Esophagus squamous epithelium (tissue), 5 donors: ENCODE measurements at regions not wholly inside any gene's neighbourhood (a gene's known extent, or its start where the extent isn't known, plus 50 kb on each side); places are given as distances from the start of the nearest gene placed in this dataset.

Source experiments
- DNase-seq: peaks from one replicate; lab custom pipeline; 2025; lab: John Stamatoyannopoulos, UW
- H3K27ac ChIP-seq, 4 donors: fragments of 200-600 bp; sonication (generic); one replicate each; pipeline ENCODE4 v1.5.1; 2016 to 2019; ENCODE audit warnings: mild to moderate bottlenecking in 1 of 4
- H3K27me3 ChIP-seq, 4 donors: fragments of 200-600 bp; sonication (generic); 1 replicate in 3 of 4; 2 replicates in 1 of 4; pipeline versions ENCODE4 v1.5.1 to v1.6.0; 2017 to 2021; ENCODE audit warnings: antibody characterized with exemption in 1 of 4
- H3K36me3 ChIP-seq, 3 donors: fragments of 200-600 bp; sonication (generic); one replicate each; pipeline ENCODE4 v1.5.1; 2016 to 2019
- H3K4me1 ChIP-seq, 3 donors: fragments of 200-600 bp; sonication (generic); one replicate each; pipeline ENCODE4 v1.5.1; 2017 to 2019
- H3K4me3 ChIP-seq, 4 donors: fragments of 200-600 bp; sonication (generic); 1 replicate in 3 of 4; 2 replicates in 1 of 4; pipeline ENCODE4 v1.5.1; 2016 to 2019; ENCODE audit warnings: mild to moderate bottlenecking in 2 of 4, moderate library complexity in 1 of 4
- H3K9me3 ChIP-seq, 3 donors: fragments of 200-600 bp; sonication (generic); one replicate each; pipeline ENCODE4 v1.5.1; 2016 to 2019
- CTCF ChIP-seq, 6 experiments: fragments of 450-650 bp in 4 of 6; fragments of 200-600 bp in 2 of 6; sonication (generic) in 2 of 6; IDR thresholded peaks; one replicate each; pipeline ENCODE4 v1.5.1; 2016 to 2019; ENCODE audit warnings: antibody characterized with exemption in 6 of 6, mild to moderate bottlenecking in 4 of 6, moderate library complexity in 4 of 6
- POLR2A ChIP-seq, 4 donors: fragments of 450-650 bp; IDR thresholded peaks; one replicate each; pipeline ENCODE4 v1.6.1; 2017; ENCODE audit warnings: antibody characterized with exemption in 4 of 4, mild to moderate bottlenecking in 4 of 4, moderate library complexity in 3 of 4
- WGBS, 2 donors: methylation state at CpG; one replicate each; pipeline ENCODE4 v1.1.5; 2018; 5-methylcytosine and 5-hydroxymethylcytosine counted together
- intact Hi-C: fragments of 100-400 bp; cut with DNase I; formaldehyde crosslinking; loops from one replicate; pipeline ENCODE4 v1.15.0; 2022
- donor health status: DM: yes; HTN: yes; CAD: no.

- TF ChIP-seq CTCF (IDR thresholded peaks at IDR 0.05) = no peak
- TF ChIP-seq POLR2A (IDR thresholded peaks at IDR 0.05) = no peak
- no peak overlapping the region for H3K4me3 ChIP-seq
- no peaks in the 10 kb centered on the region for H3K36me3 ChIP-seq
- intact Hi-C loops = no loop called here
- peaks cover 0 to 7% (median 0%) of the 10 kb centered on the region in 3 donors for H3K4me1 ChIP-seq
- DNase-seq = no peak
- no peaks in the 10 kb centered on the region for H3K9me3 ChIP-seq
- WGBS, 2 donors = 73 to 84% methylated on average over 6 of the region's 7 CpGs
- no peak overlapping the region for H3K27ac ChIP-seq
- H3K27me3 ChIP-seq = no peaks in the 10 kb centered on the region
Measured at GRCh38 chr13:106295971-106296370, 239.5 kb downstream of the EFNB2 start.

- no peak overlapping the region for H3K27ac ChIP-seq
- no peaks in the 10 kb centered on the region for H3K27me3 ChIP-seq
- H3K4me3 ChIP-seq = no peak overlapping the region
- no peaks in the 10 kb centered on the region for H3K36me3 ChIP-seq
- no peaks in the 10 kb centered on the region for H3K9me3 ChIP-seq
- no peak for DNase-seq
- intact Hi-C loops = no loop called here
- WGBS, 2 donors = 57 to 79% methylated on average over 1 of the region's 1 CpG
- peaks cover 0 to 15% (median 0%) of the 10 kb centered on the region in 3 donors for H3K4me1 ChIP-seq
- TF ChIP-seq POLR2A (IDR thresholded peaks at IDR 0.05) = no peak
- TF ChIP-seq CTCF (IDR thresholded peaks at IDR 0.05) = no peak
Measured at GRCh38 chr13:106291006-106291405, 244.5 kb downstream of the EFNB2 start.

- DNase-seq = no peak
- 74 to 75% methylated on average over 6 of the region's 6 CpGs for WGBS, 2 donors
- no peak overlapping the region for H3K27ac ChIP-seq
- TF ChIP-seq POLR2A (IDR thresholded peaks at IDR 0.05) = no peak
- no peak for TF ChIP-seq CTCF (IDR thresholded peaks at IDR 0.05)
- intact Hi-C loops = no loop called here
- H3K4me3 ChIP-seq = no peak overlapping the region
- no peaks in the 10 kb centered on the region for H3K36me3 ChIP-seq
- no peaks in the 10 kb centered on the region for H3K9me3 ChIP-seq
- no peaks in the 10 kb centered on the region for H3K27me3 ChIP-seq
- H3K4me1 ChIP-seq = peaks cover 0 to 15% (median 0%) of the 10 kb centered on the region in 3 donors
Measured at GRCh38 chr13:106287351-106287750, 248.1 kb downstream of the EFNB2 start.

- DNase-seq = no peak
- peaks cover 0 to 15% (median 0%) of the 10 kb centered on the region in 3 donors for H3K4me1 ChIP-seq
- no peaks in the 10 kb centered on the region for H3K27me3 ChIP-seq
- no peak overlapping the region for H3K27ac ChIP-seq
- WGBS, 2 donors = 50 to 63% methylated on average over 3 of the region's 3 CpGs
- no peaks in the 10 kb centered on the region for H3K36me3 ChIP-seq
- H3K9me3 ChIP-seq = no peaks in the 10 kb centered on the region
- no peak overlapping the region for H3K4me3 ChIP-seq
- intact Hi-C loops = no loop called here
- TF ChIP-seq POLR2A (IDR thresholded peaks at IDR 0.05) (no peak), CTCF (IDR thresholded peaks at IDR 0.05) (no peak)
Measured at GRCh38 chr13:106286811-106287210, 248.7 kb downstream of the EFNB2 start.

GRCh38 chr13:106284358-106284757 is 251.1 kb downstream of the EFNB2 start:
- Histone ChIP-seq H3K27me3 (no peaks in the 10 kb centered on the region), H3K4me1 (no peaks in the 10 kb centered on the region), H3K27ac (no peak overlapping the region), H3K9me3 (no peaks in the 10 kb centered on the region), H3K36me3 (no peaks in the 10 kb centered on the region), H3K4me3 (no peak overlapping the region)
- TF ChIP-seq POLR2A (IDR thresholded peaks at IDR 0.05) (no peak), CTCF (IDR thresholded peaks at IDR 0.05) (no peak)
- DNase-seq = no peak
- 66 to 75% methylated on average over 2 of the region's 2 CpGs for WGBS, 2 donors
- intact Hi-C loops = no loop called here
